ENCODE measurements at regions not wholly inside any gene's neighbourhood (a gene's known extent, or its start where the extent isn't known, plus 50 kb on each side); places are given as distances from the start of the nearest gene placed in this dataset.

DNA sequence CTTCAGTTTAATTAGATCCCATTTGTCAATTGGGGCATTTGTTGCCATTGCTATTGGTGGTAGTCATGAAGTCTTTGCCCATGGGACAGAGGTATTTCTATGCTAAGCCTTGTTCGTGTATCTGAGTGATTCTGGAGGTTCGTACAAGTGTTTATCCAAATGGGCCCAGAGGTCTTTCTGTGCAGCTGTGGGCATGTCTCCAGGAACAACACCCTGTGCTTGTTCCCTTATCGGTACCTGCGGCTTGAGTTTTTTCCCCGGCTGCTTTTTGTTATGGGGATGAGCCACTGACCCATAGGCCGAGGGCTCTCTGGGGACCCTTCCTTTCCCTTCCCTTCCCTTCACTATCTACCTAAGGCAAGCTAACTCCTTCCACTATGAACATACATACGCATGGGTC lies 81.4 kb upstream of the WDR1 start:
- no peak for DNase-seq
- intact Hi-C loops (cut with DNase I; ENCODE audit: low total_unique reads), result no loop called here
- Histone ChIP-seq H3K27me3 (no peaks in the 10 kb centered on the region), H3K27ac (no peak overlapping the region), H3K4me1 (no peaks in the 10 kb centered on the region), H3K4me3 (no peak overlapping the region), H3K9me3 (no peaks in the 10 kb centered on the region), H3K36me3 (no peaks in the 10 kb centered on the region)
- 84 to 91% methylated on average over 3 to 7 of the region's 7 CpGs for WGBS, 2 donors (ENCODE audit: low coverage in 1 of 2)
- TF ChIP-seq, protein P1, sequence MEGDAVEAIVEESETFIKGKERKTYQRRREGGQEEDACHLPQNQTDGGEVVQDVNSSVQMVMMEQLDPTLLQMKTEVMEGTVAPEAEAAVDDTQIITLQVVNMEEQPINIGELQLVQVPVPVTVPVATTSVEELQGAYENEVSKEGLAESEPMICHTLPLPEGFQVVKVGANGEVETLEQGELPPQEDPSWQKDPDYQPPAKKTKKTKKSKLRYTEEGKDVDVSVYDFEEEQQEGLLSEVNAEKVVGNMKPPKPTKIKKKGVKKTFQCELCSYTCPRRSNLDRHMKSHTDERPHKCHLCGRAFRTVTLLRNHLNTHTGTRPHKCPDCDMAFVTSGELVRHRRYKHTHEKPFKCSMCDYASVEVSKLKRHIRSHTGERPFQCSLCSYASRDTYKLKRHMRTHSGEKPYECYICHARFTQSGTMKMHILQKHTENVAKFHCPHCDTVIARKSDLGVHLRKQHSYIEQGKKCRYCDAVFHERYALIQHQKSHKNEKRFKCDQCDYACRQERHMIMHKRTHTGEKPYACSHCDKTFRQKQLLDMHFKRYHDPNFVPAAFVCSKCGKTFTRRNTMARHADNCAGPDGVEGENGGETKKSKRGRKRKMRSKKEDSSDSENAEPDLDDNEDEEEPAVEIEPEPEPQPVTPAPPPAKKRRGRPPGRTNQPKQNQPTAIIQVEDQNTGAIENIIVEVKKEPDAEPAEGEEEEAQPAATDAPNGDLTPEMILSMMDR (IDR thresholded peaks at IDR 0.05), result no peak
- no peak for TF ChIP-seq POLR2AphosphoS5 (IDR thresholded peaks at IDR 0.05)
- no peak for TF ChIP-seq POLR2A (IDR thresholded peaks at IDR 0.05)
- no peak for TF ChIP-seq EP300 (IDR thresholded peaks at IDR 0.05; ENCODE audit: low read depth)
- in situ Hi-C loops (cut with MboI; ENCODE audit: low pct_ligation_motif_present in 1 of 4, low pct_unique_long_range_greater_than_20kb in 1 of 4, low sequenced_read_pairs in 3 of 4), result no loop called here

DNA sequence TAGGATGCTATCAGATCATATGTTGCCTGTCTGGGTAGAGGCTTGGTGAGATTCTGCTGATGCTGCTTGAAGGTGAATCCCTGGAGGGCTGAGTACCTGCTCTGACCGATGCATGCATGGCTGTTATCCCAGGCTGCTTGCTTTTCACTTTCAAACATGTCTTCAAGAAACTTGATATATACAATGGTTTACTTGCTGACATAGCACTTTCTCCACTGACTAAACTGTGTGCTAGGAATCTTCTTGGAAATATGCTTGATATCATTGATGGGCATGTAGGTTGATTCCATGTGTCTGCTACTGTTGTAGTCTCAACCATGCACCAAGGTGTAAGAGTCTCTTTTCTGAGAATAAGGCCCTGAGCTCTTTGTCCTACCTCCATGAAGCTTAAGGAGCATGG lies 79.6 kb upstream of the WDR1 start:
- intact Hi-C loops (cut with DNase I; ENCODE audit: low total_unique reads), result no loop called here
- 64% methylated on average over 1 of the region's 1 CpG; no CpG with 5 or more reads in 1 of the 2 donors for WGBS, 2 donors (ENCODE audit: low coverage in 1 of 2)

DNA sequence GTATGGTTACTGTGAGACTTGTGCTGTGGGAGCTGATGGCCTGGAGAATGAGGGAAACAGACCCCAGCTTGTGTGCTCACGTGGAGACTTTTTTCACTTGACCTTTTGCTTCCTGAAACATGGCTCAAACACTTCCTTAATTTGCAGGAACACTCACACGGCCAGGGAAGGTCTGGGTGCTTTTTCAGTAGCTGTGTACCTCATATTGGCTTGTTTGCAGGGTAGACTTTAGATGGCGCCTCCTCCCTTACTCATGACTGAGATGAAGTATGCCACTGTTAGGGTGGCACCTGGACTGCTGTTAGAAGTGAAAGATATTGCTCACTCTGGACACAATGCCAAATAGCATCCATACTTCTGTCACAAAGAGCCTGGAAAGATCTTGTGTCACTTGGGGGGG lies 75.7 kb upstream of the WDR1 start:
- H3K9me3 ChIP-seq, result no peaks in the 10 kb centered on the region
- intact Hi-C loops (cut with DNase I; ENCODE audit: low total_unique reads), result no loop called here
- no peak overlapping the region for H3K4me3 ChIP-seq
- H3K27ac ChIP-seq, result no peak overlapping the region
- DNase-seq, result no peak
- 38% methylated on average over 3 of the region's 3 CpGs; no CpG with 5 or more reads in 1 of the 2 donors for WGBS, 2 donors (ENCODE audit: low coverage in 1 of 2)
- H3K4me1 ChIP-seq, result no peaks in the 10 kb centered on the region
- no peaks in the 10 kb centered on the region for H3K27me3 ChIP-seq
- H3K36me3 ChIP-seq, result no peaks in the 10 kb centered on the region
- TF ChIP-seq EP300 (IDR thresholded peaks at IDR 0.05; ENCODE audit: low read depth), result no peak
- TF ChIP-seq, protein P1 (IDR thresholded peaks at IDR 0.05), result no peak
- TF ChIP-seq POLR2AphosphoS5 (IDR thresholded peaks at IDR 0.05), result no peak
- TF ChIP-seq POLR2A (IDR thresholded peaks at IDR 0.05), result no peak
- in situ Hi-C loops (cut with MboI; ENCODE audit: low pct_ligation_motif_present in 1 of 4, low pct_unique_long_range_greater_than_20kb in 1 of 4, low sequenced_read_pairs in 3 of 4), result no loop called here

More for the DNA sequence above, 79.6 kb upstream of the WDR1 start:
- Histone ChIP-seq H3K4me1 (no peaks in the 10 kb centered on the region), H3K4me3 (no peak overlapping the region), H3K27me3 (no peaks in the 10 kb centered on the region), H3K9me3 (no peaks in the 10 kb centered on the region), H3K36me3 (no peaks in the 10 kb centered on the region), H3K27ac (no peak overlapping the region)
- no peak for DNase-seq
- TF ChIP-seq POLR2A (IDR thresholded peaks at IDR 0.05), result no peak
- TF ChIP-seq POLR2AphosphoS5 (IDR thresholded peaks at IDR 0.05), result no peak
- no peak for TF ChIP-seq EP300 (IDR thresholded peaks at IDR 0.05; ENCODE audit: low read depth)
- TF ChIP-seq, protein P1 (IDR thresholded peaks at IDR 0.05), result no peak
- in situ Hi-C loops (cut with MboI; ENCODE audit: low pct_ligation_motif_present in 1 of 4, low pct_unique_long_range_greater_than_20kb in 1 of 4, low sequenced_read_pairs in 3 of 4), result no loop called here

DNA sequence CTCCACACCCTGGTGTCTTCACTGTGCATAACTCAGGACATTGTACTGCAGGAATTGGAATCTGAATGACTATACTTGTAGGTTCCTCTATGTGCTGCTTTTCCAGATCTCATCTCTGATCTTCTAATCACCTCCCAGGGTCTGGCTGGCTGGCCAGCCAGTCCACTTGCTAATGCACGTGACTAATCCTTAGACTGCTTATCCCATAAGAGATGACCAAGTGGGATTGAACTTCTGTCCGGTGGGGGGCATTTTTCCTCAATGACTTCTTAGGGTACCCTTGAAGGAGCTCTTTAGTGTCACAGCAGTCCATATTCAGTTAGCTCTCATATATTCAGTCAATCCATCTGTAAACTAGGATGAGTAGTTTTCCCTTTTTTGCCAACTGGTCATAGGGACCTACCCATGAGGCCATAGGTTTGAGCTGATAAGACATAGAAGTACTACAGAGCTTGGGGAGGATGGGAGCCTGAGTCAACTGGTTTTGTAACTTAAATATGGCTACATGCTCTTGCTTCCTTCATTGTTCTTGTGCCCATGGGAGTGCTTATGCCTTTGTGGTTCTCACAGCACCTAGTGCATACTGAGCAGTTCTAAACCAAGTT lies 71.9 kb upstream of the WDR1 start:
- intact Hi-C loops (cut with DNase I; ENCODE audit: low total_unique reads), result no loop called here
- Histone ChIP-seq H3K4me3 (no peak overlapping the region), H3K4me1 (no peaks in the 10 kb centered on the region), H3K27me3 (no peaks in the 10 kb centered on the region), H3K27ac (no peak overlapping the region), H3K36me3 (no peaks in the 10 kb centered on the region), H3K9me3 (no peaks in the 10 kb centered on the region)
- TF ChIP-seq POLR2AphosphoS5 (IDR thresholded peaks at IDR 0.05) (no peak), POLR2A (IDR thresholded peaks at IDR 0.05) (no peak), EP300 (IDR thresholded peaks at IDR 0.05; ENCODE audit: low read depth) (no peak)
- TF ChIP-seq, protein P1 (IDR thresholded peaks at IDR 0.05), result no peak
- DNase-seq, result no peak
- 80 to 87% methylated on average over 1 to 2 of the region's 2 CpGs for WGBS, 2 donors (ENCODE audit: low coverage in 1 of 2)
- in situ Hi-C loops (cut with MboI; ENCODE audit: low pct_ligation_motif_present in 1 of 4, low pct_unique_long_range_greater_than_20kb in 1 of 4, low sequenced_read_pairs in 3 of 4), result no loop called here

All from transverse colon (tissue), 4 donors.